MM.1S (cell line): ENCODE measurements at regions not wholly inside any gene's neighbourhood (a gene's known extent, or its start where the extent isn't known, plus 50 kb on each side); places are given as distances from the start of the nearest gene placed in this dataset.

Source experiments
- DNase-seq: peaks from one replicate; pipeline ENCODE4 v3.0.0-alpha.2; 2015
- H2AFZ ChIP-seq: fragments of 300-600 bp; sonication (generic); 2 replicates; pipeline ENCODE4 v1.6.0; 2016; ENCODE audit warnings: antibody characterized with exemption, low read length
- H3F3A ChIP-seq: fragments of 300-600 bp; sonication (generic); 2 replicates; pipeline ENCODE4 v1.6.1; 2016; ENCODE audit warnings: mild to moderate bottlenecking, antibody characterized with exemption, low read length, moderate library complexity, mixed read lengths; ENCODE audit not compliant: insufficient read depth
- H3K27ac ChIP-seq: fragments of 300-600 bp; sonication (generic); 2 replicates; pipeline ENCODE4 v1.5.1; 2016; ENCODE audit warnings: mild to moderate bottlenecking, low read length
- H3K27me3 ChIP-seq: fragments of 300-600 bp; sonication (generic); replicated peaks from 2 replicates; pipeline ENCODE4 v1.6.0; 2016; ENCODE audit warnings: low read length; ENCODE audit not compliant: insufficient read depth
- H3K36me3 ChIP-seq: fragments of 300-600 bp; sonication (generic); replicated peaks from 2 replicates; pipeline ENCODE4 v1.6.1; 2016; ENCODE audit warnings: mild to moderate bottlenecking, low read length, mixed read lengths; ENCODE audit not compliant: insufficient read depth
- H3K4me1 ChIP-seq: fragments of 300-600 bp; sonication (generic); 2 replicates; pipeline ENCODE4 v1.6.1; 2016; ENCODE audit warnings: low read length, mixed read lengths
- H3K4me2 ChIP-seq: fragments of 300-600 bp; sonication (generic); 2 replicates; pipeline ENCODE4 v1.6.0; 2016; ENCODE audit warnings: low read depth, low read length
- H3K4me3 ChIP-seq: fragments of 300-600 bp; sonication (generic); 2 replicates; pipeline ENCODE4 v1.5.1; 2016; ENCODE audit warnings: low read length, mixed read lengths
- H3K79me2 ChIP-seq: fragments of 300-600 bp; sonication (generic); 2 replicates; pipeline ENCODE4 v1.6.1; 2016; ENCODE audit warnings: mixed run types, low read length, mixed read lengths
- H3K9ac ChIP-seq: fragments of 300-600 bp; sonication (generic); 2 replicates; pipeline ENCODE4 v1.6.1; 2016; ENCODE audit warnings: low read length, mixed read lengths
- H3K9me2 ChIP-seq: fragments of 300-600 bp; sonication (generic); replicated peaks from 2 replicates; pipeline ENCODE4 v1.6.1; 2016; ENCODE audit warnings: mild to moderate bottlenecking, low read length, mixed read lengths; ENCODE audit not compliant: insufficient read depth
- H3K9me3 ChIP-seq: fragments of 300-600 bp; sonication (generic); replicated peaks from 2 replicates; pipeline ENCODE4 v1.6.1; 2016; ENCODE audit warnings: mild to moderate bottlenecking, low read length, mixed read lengths; ENCODE audit not compliant: insufficient read depth
- H4K20me1 ChIP-seq: fragments of 300-600 bp; sonication (generic); 2 replicates; pipeline ENCODE4 v1.6.1; 2016; ENCODE audit warnings: mild to moderate bottlenecking, low read length, moderate library complexity, mixed read lengths; ENCODE audit not compliant: insufficient read depth
- CTCF ChIP-seq: fragments of 300-600 bp; sonication (generic); IDR thresholded peaks from 2 replicates; pipeline ENCODE4 v1.5.1; 2016; ENCODE audit warnings: antibody characterized with exemption, low read length, mixed read lengths
- EZH2 ChIP-seq: fragments of 300-600 bp; sonication (generic); optimal IDR thresholded peaks from 2 replicates; pipeline ENCODE3; 2017; ENCODE audit warnings: low read depth, mild to moderate bottlenecking, antibody characterized with exemption, low read length, mixed read lengths
- EZH2phosphoT487 ChIP-seq: fragments of 300-600 bp; sonication (generic); IDR thresholded peaks from 2 replicates; pipeline ENCODE4 v1.6.1; 2018; ENCODE audit warnings: antibody characterized with exemption, low read length

- H3K4me3 ChIP-seq: no peak overlapping the region
- no peak for DNase-seq
These were observed 154.2 kb upstream of the TSLP start for GRCh38 chr5:110917161-110917875.

GRCh38 chr5:110918683-110919082, 152.8 kb upstream of the TSLP start:
- Histone ChIP-seq H3K9ac (no peak overlapping the region), H3K27ac (no peak overlapping the region), H3F3A (no peaks in the 10 kb centered on the region), H2AFZ (no peak overlapping the region), H3K9me2 (no peaks in the 10 kb centered on the region), H3K27me3 (no peaks in the 10 kb centered on the region), H3K4me3 (no peak overlapping the region), H3K9me3 (no peaks in the 10 kb centered on the region), H3K4me1 (no peaks in the 10 kb centered on the region), H3K79me2 (no peaks in the 10 kb centered on the region), H4K20me1 (no peaks in the 10 kb centered on the region), H3K36me3 (no peaks in the 10 kb centered on the region), H3K4me2 (no peak overlapping the region)
- TF ChIP-seq CTCF (no peak), EZH2 (no peak), EZH2phosphoT487 (no peak)
- DNase-seq: no peak

More at GRCh38 chr5:110917161-110917875, 154.2 kb upstream of the TSLP start:
- H3K36me3 ChIP-seq: no peaks in the 10 kb centered on the region
- H3K9ac ChIP-seq: no peak overlapping the region
- H3K9me2 ChIP-seq: no peaks in the 10 kb centered on the region
- TF ChIP-seq CTCF (no peak), EZH2phosphoT487 (no peak), EZH2 (no peak)
- no peaks in the 10 kb centered on the region for H3K79me2 ChIP-seq
- H3K4me2 ChIP-seq: no peak overlapping the region
- no peaks in the 10 kb centered on the region for H3K9me3 ChIP-seq
- no peak overlapping the region for H3K27ac ChIP-seq
- no peaks in the 10 kb centered on the region for H3K4me1 ChIP-seq
- no peak overlapping the region for H2AFZ ChIP-seq
- H4K20me1 ChIP-seq: no peaks in the 10 kb centered on the region
- H3K27me3 ChIP-seq: no peaks in the 10 kb centered on the region
- H3F3A ChIP-seq: no peaks in the 10 kb centered on the region

- Histone ChIP-seq H3F3A (no peaks in the 10 kb centered on the region), H3K4me2 (no peak overlapping the region), H3K9me2 (no peaks in the 10 kb centered on the region), H4K20me1 (no peaks in the 10 kb centered on the region), H2AFZ (no peak overlapping the region), H3K79me2 (no peaks in the 10 kb centered on the region), H3K27ac (no peak overlapping the region), H3K4me1 (no peaks in the 10 kb centered on the region), H3K27me3 (no peaks in the 10 kb centered on the region), H3K36me3 (no peaks in the 10 kb centered on the region), H3K4me3 (no peak overlapping the region), H3K9ac (no peak overlapping the region), H3K9me3 (no peaks in the 10 kb centered on the region)
- TF ChIP-seq EZH2: no peak
- no peak for DNase-seq
These were observed 147.5 kb upstream of the TSLP start for GRCh38 chr5:110923971-110924370.

- no peaks in the 10 kb centered on the region for H3K4me1 ChIP-seq
- no peaks in the 10 kb centered on the region for H3K27me3 ChIP-seq
- H3K9me2 ChIP-seq: no peaks in the 10 kb centered on the region
- H3K9ac ChIP-seq: no peak overlapping the region
- no peak for DNase-seq
- no peak overlapping the region for H3K27ac ChIP-seq
- no peaks in the 10 kb centered on the region for H3K9me3 ChIP-seq
- no peak overlapping the region for H3K4me3 ChIP-seq
- H3F3A ChIP-seq: no peaks in the 10 kb centered on the region
- no peaks in the 10 kb centered on the region for H4K20me1 ChIP-seq
- TF ChIP-seq CTCF: no peak
- no peak for TF ChIP-seq EZH2phosphoT487
- no peak for TF ChIP-seq EZH2
- no peak overlapping the region for H2AFZ ChIP-seq
- no peaks in the 10 kb centered on the region for H3K36me3 ChIP-seq
- no peaks in the 10 kb centered on the region for H3K79me2 ChIP-seq
- no peak overlapping the region for H3K4me2 ChIP-seq
These were observed 146.1 kb upstream of the TSLP start for GRCh38 chr5:110925398-110925797.
